Upper lobe of left lung (tissue), 4 donors: ENCODE measurements at regions not wholly inside any gene's neighbourhood (a gene's known extent, or its start where the extent isn't known, plus 50 kb on each side); places are given as distances from the start of the nearest gene placed in this dataset.

ENCODE experiments used
- CTCF ChIP-seq, 6 experiments: fragments of 450-650 bp in 4 of 6; fragments of 200-600 bp in 2 of 6; sonication (generic) in 2 of 6; IDR thresholded peaks; one replicate each; pipeline ENCODE4 v1.5.1; 2016 to 2019; ENCODE audit warnings: antibody characterized with exemption in 6 of 6
- EP300 ChIP-seq, 4 donors: sonication (generic); formaldehyde crosslinking; IDR thresholded peaks; one replicate each; pipeline ENCODE4 v1.5.1; 2017; ENCODE audit warnings: antibody characterized with exemption in 4 of 4, control low read depth in 2 of 4
- POLR2A ChIP-seq, 4 donors: fragments of 450-650 bp; IDR thresholded peaks; one replicate each; pipeline ENCODE4 v1.5.1; 2016 to 2017; ENCODE audit warnings: antibody characterized with exemption in 4 of 4, mild to moderate bottlenecking in 2 of 4
- POLR2AphosphoS5 ChIP-seq, 2 donors: sonication (generic); formaldehyde crosslinking; IDR thresholded peaks; one replicate each; pipeline ENCODE4 v1.5.1; 2017; ENCODE audit warnings: antibody characterized with exemption in 2 of 2

- TF ChIP-seq POLR2A (IDR thresholded peaks at IDR 0.05) (no peak), CTCF (IDR thresholded peaks at IDR 0.05) (no peak), EP300 (IDR thresholded peaks at IDR 0.05) (no peak), POLR2AphosphoS5 (IDR thresholded peaks at IDR 0.05) (no peak)
Observed at GRCh38 chr3:153448151-153448829, 286.3 kb downstream of the RAP2B start.
